HepG2 (cell line): ENCODE measurements at regions not wholly inside any gene's neighbourhood (a gene's known extent, or its start where the extent isn't known, plus 50 kb on each side); places are given as distances from the start of the nearest gene placed in this dataset.

Source experiments
- ATAC-seq: fragments of 200-7000 bp; cut with Tn5 transposase; 3 replicates; pipeline ENCODE4 v1.9.1; 2020; ENCODE audit warnings: mild to moderate bottlenecking, moderate library complexity
- BruUV-seq: library from RNA; stranded (reverse); fragments of 400-500 nt; replicated peaks from 2 replicates; lab custom pipeline; 2021; lab: Mats Ljungman, UMichigan
- CTCF ChIA-PET: fragments of 300-600 bp; formaldehyde crosslinking; extraction: SDS; loops from one replicate; lab custom pipeline; 2021; ENCODE audit warnings: low total read pairs, inconsistent platforms, low intra/inter-chr PET ratio; lab: Yijun Ruan, JAX
- POLR2A ChIA-PET: fragments of 350-600 bp; sonication (Branson Sonifier 250); formaldehyde crosslinking; loops from one replicate; lab custom pipeline; 2020; ENCODE audit warnings: antibody characterized with exemption, inconsistent platforms; lab: Yijun Ruan, JAX
- DNase-seq: peaks from one replicate; pipeline ENCODE4 v3.0.0-alpha.2; 2015; ENCODE audit warnings: low spot score
- FAIRE-seq: peaks from 3 replicates; lab custom pipeline; 2011; peaks lifted over from hg19 to GRCh38; lab: Jason Lieb, UNC
- H2AFZ ChIP-seq: one replicate; pipeline ENCODE4 v1.6.1; 2011; ENCODE audit warnings: low read length, inconsistent platforms
- H3K27ac ChIP-seq: fragments of 300-600 bp; 3 replicates; pipeline ENCODE4 v1.8.0; 2011; ENCODE audit warnings: mixed run types, mild to moderate bottlenecking, mixed read lengths, low read length, inconsistent platforms; ENCODE audit not compliant: insufficient read depth; ENCODE audit errors: extremely low read length
- H3K27me3 ChIP-seq, 2 experiments: fragments of 200-600 bp in 1 of 2; 2 replicates in 1 of 2; 3 replicates in 1 of 2; pipeline versions ENCODE4 v1.6.0 to v1.8.0; 2011; ENCODE audit warnings: low read length in 2 of 2, mild to moderate bottlenecking in 2 of 2, moderate library complexity in 2 of 2, inconsistent platforms in 1 of 2; ENCODE audit not compliant: insufficient read depth in 2 of 2, control insufficient read depth in 1 of 2
- H3K36me3 ChIP-seq, 2 experiments: fragments of 200-600 bp in 1 of 2; replicated peaks in 1 of 2; 2 replicates in 1 of 2; 3 replicates in 1 of 2; pipeline versions ENCODE4 v1.5.1 to v1.8.0; 2011; ENCODE audit warnings: low read length in 2 of 2, inconsistent platforms in 1 of 2; ENCODE audit not compliant: insufficient read depth in 2 of 2, control insufficient read depth in 1 of 2
- H3K4me1 ChIP-seq: 2 replicates; pipeline ENCODE4 v1.5.1; 2012; ENCODE audit warnings: low read length, inconsistent platforms; ENCODE audit not compliant: insufficient read depth
- H3K4me2 ChIP-seq: 2 replicates; pipeline ENCODE4 v1.6.0; 2011; ENCODE audit warnings: low read depth, low read length, inconsistent platforms
- H3K4me3 ChIP-seq, 3 experiments: fragments of 200-600 bp in 1 of 3; sonication (generic), shearing (Covaris generic) in 1 of 3; replicated peaks in 1 of 3; 2 replicates each; pipeline ENCODE4 v1.5.1; 2011 to 2016; ENCODE audit warnings: low read length in 3 of 3, inconsistent platforms in 2 of 3, low read depth in 2 of 3, mild to moderate bottlenecking in 2 of 3, control low read depth in 1 of 3, mixed read lengths in 1 of 3; ENCODE audit not compliant: insufficient read depth in 1 of 3
- H3K79me2 ChIP-seq: one replicate; pipeline ENCODE4 v1.6.1; 2011; ENCODE audit warnings: low read length, inconsistent platforms; ENCODE audit not compliant: insufficient read depth
- H3K9ac ChIP-seq: 2 replicates; pipeline ENCODE4 v1.6.0; 2011; ENCODE audit warnings: mild to moderate bottlenecking, low read depth, low read length, inconsistent platforms; ENCODE audit not compliant: insufficient read depth
- H3K9me3 ChIP-seq: 2 replicates; pipeline ENCODE4 v1.5.1; 2012; ENCODE audit warnings: mild to moderate bottlenecking, low read length
- H4K20me1 ChIP-seq: 2 replicates; pipeline ENCODE4 v1.6.0; 2011; ENCODE audit warnings: inconsistent platforms, mild to moderate bottlenecking, low read length, moderate library complexity; ENCODE audit not compliant: insufficient read depth
- HMG20A ChIP-seq: IDR thresholded peaks from 2 replicates; pipeline ENCODE4 v1.6.1; 2016; ENCODE audit warnings: borderline replicate concordance
- KLF11 ChIP-seq: IDR thresholded peaks from 2 replicates; pipeline ENCODE4 v1.6.1; 2016; ENCODE audit warnings: missing compliant biosample characterization
- SALL1 ChIP-seq: sonication (generic); formaldehyde crosslinking; IDR thresholded peaks from 2 replicates; pipeline ENCODE4 v1.8.0; 2022; ENCODE audit warnings: mild to moderate bottlenecking, missing genetic modification reagents
- STAT6 ChIP-seq: sonication (generic); formaldehyde crosslinking; IDR thresholded peaks from 2 replicates; pipeline ENCODE4 v1.4.0; 2020; ENCODE audit warnings: missing genetic modification reagents, mild to moderate bottlenecking, borderline replicate concordance
- ZEB1 ChIP-seq: IDR thresholded peaks from 2 replicates; pipeline ENCODE4 v1.6.1; 2012; ENCODE audit warnings: mild to moderate bottlenecking, low read depth, inconsistent platforms; ENCODE audit not compliant: insufficient replicate concordance
- ZNF282 ChIP-seq: fragments of 450-650 bp; IDR thresholded peaks from 2 replicates; pipeline ENCODE4 v1.6.1; 2018; ENCODE audit not compliant: partially characterized antibody
- ZNF672 ChIP-seq: sonication (generic); formaldehyde crosslinking; IDR thresholded peaks from 2 replicates; pipeline ENCODE4 v1.8.1; 2022; ENCODE audit warnings: missing genetic modification reagents
- WGBS: methylation state at CpG from one replicate; pipeline ENCODE4 v1.1.6; 2017; ENCODE audit warnings: low lambda C conversion rate; 5-methylcytosine and 5-hydroxymethylcytosine counted together
- in situ Hi-C: cut with HindIII; loops from 2 replicates; pipeline ENCODE4 v1.10.0; 2017; ENCODE audit warnings: low pct_unique_long_range_greater_than_20kb; ENCODE audit not compliant: extremely low pct_ligation_motif_present
- intact Hi-C: fragments of 100-400 bp; cut with micrococcal nuclease; formaldehyde crosslinking; loops from one replicate; pipeline ENCODE4 v1.10.0; 2022; ENCODE audit not compliant: unreplicated experiment
- TF ChIP-seq, protein P1 (sequence below): sonication (generic); formaldehyde crosslinking; IDR thresholded peaks from 2 replicates; pipeline ENCODE4 v1.4.0; 2020; ENCODE audit warnings: missing genetic modification reagents, borderline replicate concordance

GRCh38 chr3:56977561-56977889 is 82.9 kb upstream of the SPATA12 start:
- in situ Hi-C loops, result no loop called here
- no peaks in the 10 kb centered on the region for H3K79me2 ChIP-seq
- H3K4me1 ChIP-seq, result no peaks in the 10 kb centered on the region
- H3K27ac ChIP-seq, result no peak overlapping the region
- no peak for DNase-seq
- FAIRE-seq, result no peak
- intact Hi-C loops, result no loop called here
- WGBS, result 100% methylated on average over 1 of the region's 1 CpG
- no peak overlapping the region for H3K4me3 ChIP-seq
- H3K4me2 ChIP-seq, result no peak overlapping the region
- H2AFZ ChIP-seq, result no peak overlapping the region
- no peak overlapping the region for H3K9ac ChIP-seq
- H3K27me3 ChIP-seq, result no peaks in the 10 kb centered on the region
- ChIA-PET CTCF (no interaction called here), POLR2A (no interaction called here)
- no peak for ATAC-seq
- no TSS peak for BruUV-seq
- H3K9me3 ChIP-seq, result no peaks in the 10 kb centered on the region
- H4K20me1 ChIP-seq, result no peaks in the 10 kb centered on the region
- H3K36me3 ChIP-seq, result peaks cover 0 to 9% of the 10 kb centered on the region in 2 experiments; a peak in 1 of 5 replicates
- no peak for TF ChIP-seq ZNF672 (CRISPR knock-in tag)
- no peak for TF ChIP-seq STAT6 (CRISPR knock-in tag)
- TF ChIP-seq ZNF282, result no peak
- no peak for TF ChIP-seq HMG20A (CRISPR knock-in tag)
- no peak for TF ChIP-seq KLF11 (CRISPR knock-in tag)
- TF ChIP-seq ZEB1, result no peak
- TF ChIP-seq SALL1 (CRISPR knock-in tag), result no peak
- TF ChIP-seq, protein P1, sequence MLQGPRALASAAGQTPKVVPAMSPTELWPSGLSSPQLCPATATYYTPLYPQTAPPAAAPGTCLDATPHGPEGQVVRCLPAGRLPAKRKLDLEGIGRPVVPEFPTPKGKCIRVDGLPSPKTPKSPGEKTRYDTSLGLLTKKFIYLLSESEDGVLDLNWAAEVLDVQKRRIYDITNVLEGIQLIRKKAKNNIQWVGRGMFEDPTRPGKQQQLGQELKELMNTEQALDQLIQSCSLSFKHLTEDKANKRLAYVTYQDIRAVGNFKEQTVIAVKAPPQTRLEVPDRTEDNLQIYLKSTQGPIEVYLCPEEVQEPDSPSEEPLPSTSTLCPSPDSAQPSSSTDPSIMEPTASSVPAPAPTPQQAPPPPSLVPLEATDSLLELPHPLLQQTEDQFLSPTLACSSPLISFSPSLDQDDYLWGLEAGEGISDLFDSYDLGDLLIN, result no peak
